WTC11 (cell line): ENCODE measurements at regions not wholly inside any gene's neighbourhood (a gene's known extent, or its start where the extent isn't known, plus 50 kb on each side); places are given as distances from the start of the nearest gene placed in this dataset.

ENCODE experiments used
- CREM ChIP-seq: sonication (generic); formaldehyde crosslinking; IDR thresholded peaks from 2 replicates; pipeline ENCODE4 v1.8.1; 2022; ENCODE audit warnings: mild to moderate bottlenecking, missing genetic modification reagents, moderate library complexity
- TEAD4 ChIP-seq: sonication (generic); formaldehyde crosslinking; IDR thresholded peaks from 2 replicates; pipeline ENCODE4 v1.8.0; 2022; ENCODE audit warnings: mild to moderate bottlenecking, missing genetic modification reagents
- ZBTB21 ChIP-seq: sonication (generic); formaldehyde crosslinking; IDR thresholded peaks from 2 replicates; pipeline ENCODE4 v1.8.1; 2023; ENCODE audit warnings: mild to moderate bottlenecking, missing genetic modification reagents, borderline replicate concordance
- TF ChIP-seq, protein P1 (sequence below): fragments of 200-600 bp; IDR thresholded peaks from 2 replicates; pipeline ENCODE4 v1.8.0; 2022; ENCODE audit warnings: antibody characterized with exemption

DNA sequence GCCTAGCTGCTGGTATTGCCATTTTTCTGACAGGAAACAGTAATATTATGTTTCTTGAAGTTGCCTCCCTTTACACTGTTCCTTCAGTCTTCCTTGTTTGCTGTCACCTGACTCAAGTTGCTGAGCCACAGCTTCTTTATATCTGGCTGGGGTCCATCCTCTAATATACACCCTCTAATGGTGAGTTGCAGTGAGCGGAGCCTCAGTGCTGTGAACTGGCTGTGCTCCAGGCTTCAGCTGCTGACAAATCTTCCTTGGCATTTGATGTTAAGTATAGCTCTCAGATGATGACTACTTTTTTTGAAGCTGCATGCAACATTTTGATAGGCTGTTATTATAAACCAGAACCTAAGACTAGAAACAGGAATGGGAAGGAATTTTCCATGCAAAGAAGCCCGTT is 366.7 kb downstream of the NUP35 start:
- TF ChIP-seq CREM (CRISPR knock-in tag): no peak
- no peak for TF ChIP-seq ZBTB21 (CRISPR knock-in tag)
- TF ChIP-seq, protein P1, sequence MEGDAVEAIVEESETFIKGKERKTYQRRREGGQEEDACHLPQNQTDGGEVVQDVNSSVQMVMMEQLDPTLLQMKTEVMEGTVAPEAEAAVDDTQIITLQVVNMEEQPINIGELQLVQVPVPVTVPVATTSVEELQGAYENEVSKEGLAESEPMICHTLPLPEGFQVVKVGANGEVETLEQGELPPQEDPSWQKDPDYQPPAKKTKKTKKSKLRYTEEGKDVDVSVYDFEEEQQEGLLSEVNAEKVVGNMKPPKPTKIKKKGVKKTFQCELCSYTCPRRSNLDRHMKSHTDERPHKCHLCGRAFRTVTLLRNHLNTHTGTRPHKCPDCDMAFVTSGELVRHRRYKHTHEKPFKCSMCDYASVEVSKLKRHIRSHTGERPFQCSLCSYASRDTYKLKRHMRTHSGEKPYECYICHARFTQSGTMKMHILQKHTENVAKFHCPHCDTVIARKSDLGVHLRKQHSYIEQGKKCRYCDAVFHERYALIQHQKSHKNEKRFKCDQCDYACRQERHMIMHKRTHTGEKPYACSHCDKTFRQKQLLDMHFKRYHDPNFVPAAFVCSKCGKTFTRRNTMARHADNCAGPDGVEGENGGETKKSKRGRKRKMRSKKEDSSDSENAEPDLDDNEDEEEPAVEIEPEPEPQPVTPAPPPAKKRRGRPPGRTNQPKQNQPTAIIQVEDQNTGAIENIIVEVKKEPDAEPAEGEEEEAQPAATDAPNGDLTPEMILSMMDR: no peak
- no peak for TF ChIP-seq TEAD4
